ENCODE measurements at regions not wholly inside any gene's neighbourhood (a gene's known extent, or its start where the extent isn't known, plus 50 kb on each side); places are given as distances from the start of the nearest gene placed in this dataset.

- TF ChIP-seq, protein P1, sequence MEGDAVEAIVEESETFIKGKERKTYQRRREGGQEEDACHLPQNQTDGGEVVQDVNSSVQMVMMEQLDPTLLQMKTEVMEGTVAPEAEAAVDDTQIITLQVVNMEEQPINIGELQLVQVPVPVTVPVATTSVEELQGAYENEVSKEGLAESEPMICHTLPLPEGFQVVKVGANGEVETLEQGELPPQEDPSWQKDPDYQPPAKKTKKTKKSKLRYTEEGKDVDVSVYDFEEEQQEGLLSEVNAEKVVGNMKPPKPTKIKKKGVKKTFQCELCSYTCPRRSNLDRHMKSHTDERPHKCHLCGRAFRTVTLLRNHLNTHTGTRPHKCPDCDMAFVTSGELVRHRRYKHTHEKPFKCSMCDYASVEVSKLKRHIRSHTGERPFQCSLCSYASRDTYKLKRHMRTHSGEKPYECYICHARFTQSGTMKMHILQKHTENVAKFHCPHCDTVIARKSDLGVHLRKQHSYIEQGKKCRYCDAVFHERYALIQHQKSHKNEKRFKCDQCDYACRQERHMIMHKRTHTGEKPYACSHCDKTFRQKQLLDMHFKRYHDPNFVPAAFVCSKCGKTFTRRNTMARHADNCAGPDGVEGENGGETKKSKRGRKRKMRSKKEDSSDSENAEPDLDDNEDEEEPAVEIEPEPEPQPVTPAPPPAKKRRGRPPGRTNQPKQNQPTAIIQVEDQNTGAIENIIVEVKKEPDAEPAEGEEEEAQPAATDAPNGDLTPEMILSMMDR (IDR thresholded peaks at IDR 0.05): no peak
- TF ChIP-seq POLR2A (IDR thresholded peaks at IDR 0.05) (no peak), EP300 (IDR thresholded peaks at IDR 0.05) (no peak)
Measured at GRCh38 chr4:138614398-138615142, 372.4 kb upstream of the SLC7A11 start.
